Caco-2 (cell line): ENCODE measurements at regions not wholly inside any gene's neighbourhood (a gene's known extent, or its start where the extent isn't known, plus 50 kb on each side); places are given as distances from the start of the nearest gene placed in this dataset.

ENCODE experiments used
- BruUV-seq: library from RNA; stranded (reverse); fragments of 400-500 nt; replicated peaks from 2 replicates; lab custom pipeline; 2021; lab: Mats Ljungman, UMichigan
- CTCF ChIA-PET: fragments of 300-600 bp; sonication (Branson Sonifier 250); formaldehyde crosslinking; loops from one replicate; lab custom pipeline; 2022; ENCODE audit warnings: antibody characterized with exemption; lab: Charles Lee
- POLR2A ChIA-PET: fragments of 300-600 bp; sonication (Branson Sonifier 250); formaldehyde crosslinking; loops from one replicate; lab custom pipeline; 2022; ENCODE audit warnings: antibody characterized with exemption; lab: Charles Lee
- DNase-seq, 2 experiments: peaks; one replicate each; pipeline versions ENCODE4 v3.0.0 to v3.0.0-alpha.2; 2020 to 2022
- H3K27me3 ChIP-seq: replicated peaks from 2 replicates; pipeline ENCODE4 v1.6.0; 2011; ENCODE audit warnings: low read length; ENCODE audit not compliant: control insufficient read depth, insufficient read depth
- H3K36me3 ChIP-seq: 2 replicates; pipeline ENCODE4 v1.5.1; 2011; ENCODE audit warnings: low read length; ENCODE audit not compliant: control insufficient read depth, insufficient read depth
- H3K4me1 ChIP-seq: fragments of 250-450 bp; sonication (Bioruptor Pico); 2 replicates; pipeline ENCODE4 v1.5.1; 2020; ENCODE audit warnings: mild to moderate bottlenecking
- H3K4me3 ChIP-seq: 2 replicates; pipeline ENCODE4 v1.5.1; 2011; ENCODE audit warnings: low read depth, mild to moderate bottlenecking, control low read depth, low read length
- H3K9me3 ChIP-seq: fragments of 250-450 bp; sonication (Bioruptor Pico); 2 replicates; pipeline ENCODE4 v1.5.1; 2020; ENCODE audit warnings: mild to moderate bottlenecking, moderate library complexity
- H3K27ac Mint-ChIP-seq: one replicate; pipeline ENCODE4 v1.8.0; 2022; ENCODE audit warnings: mixed read lengths; ENCODE audit not compliant: unreplicated experiment
- H3K27me3 Mint-ChIP-seq: one replicate; pipeline ENCODE4 v1.8.0; 2022; ENCODE audit warnings: mixed read lengths; ENCODE audit not compliant: insufficient read depth, unreplicated experiment
- H3K36me3 Mint-ChIP-seq: one replicate; pipeline ENCODE4 v1.8.0; 2022; ENCODE audit warnings: mild to moderate bottlenecking, mixed read lengths; ENCODE audit not compliant: insufficient read depth, unreplicated experiment
- H3K4me1 Mint-ChIP-seq: one replicate; pipeline ENCODE4 v1.8.0; 2022; ENCODE audit warnings: low read depth, mixed read lengths; ENCODE audit not compliant: unreplicated experiment
- H3K4me3 Mint-ChIP-seq: one replicate; pipeline ENCODE4 v1.8.0; 2022; ENCODE audit warnings: mild to moderate bottlenecking, moderate library complexity, mixed read lengths; ENCODE audit not compliant: unreplicated experiment
- H3K9me3 Mint-ChIP-seq: one replicate; pipeline ENCODE4 v1.8.0; 2022; ENCODE audit warnings: mixed read lengths; ENCODE audit not compliant: unreplicated experiment
- intact Hi-C: fragments of 100-400 bp; cut with micrococcal nuclease; formaldehyde crosslinking; loops from one replicate; pipeline ENCODE4 v1.10.0; 2022; ENCODE audit not compliant: unreplicated experiment
- TF ChIP-seq, protein P1 (sequence below), 2 experiments: fragments of 200-600 bp in 1 of 2; IDR thresholded peaks; 1 replicate in 1 of 2; 2 replicates in 1 of 2; pipeline versions ENCODE4 v1.5.1 to v1.8.0; 2011 to 2022; ENCODE audit warnings: antibody characterized with exemption in 1 of 2, control low read depth in 1 of 2, inconsistent platforms in 1 of 2, low read depth in 1 of 2, low read length in 1 of 2, mild to moderate bottlenecking in 1 of 2, moderate library complexity in 1 of 2; ENCODE audit not compliant: insufficient read depth in 1 of 2, severe bottlenecking in 1 of 2, unreplicated experiment in 1 of 2

DNA sequence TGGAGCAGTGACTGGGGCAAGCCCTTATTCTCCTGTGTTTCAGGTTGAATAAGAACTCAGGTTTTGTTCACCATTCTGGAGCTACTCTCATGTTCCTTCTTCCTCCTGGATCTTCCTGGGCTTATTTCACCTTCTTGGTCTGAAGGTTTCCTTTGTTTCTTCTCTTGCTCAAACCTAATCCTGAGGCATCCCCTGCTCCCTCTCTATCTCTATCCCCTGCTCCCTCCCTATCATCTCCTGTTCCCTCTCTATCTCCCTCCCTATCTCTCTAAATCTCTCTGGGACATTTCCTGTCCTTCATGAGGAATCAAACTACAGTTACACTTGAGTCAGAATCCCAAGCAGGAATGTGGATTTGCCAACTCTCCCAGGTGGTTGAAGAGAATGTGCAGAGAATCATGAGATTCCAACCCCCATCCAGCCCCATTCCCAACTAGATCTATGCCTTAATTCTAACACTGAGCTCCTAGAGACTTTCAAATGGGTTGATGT lies 134.9 kb upstream of the ZIC3 start:
- Mint-ChIP-seq H3K4me1 (no peaks in the 10 kb centered on the region), H3K9me3 (no peaks in the 10 kb centered on the region), H3K4me3 (no peak overlapping the region), H3K27ac (no peak overlapping the region), H3K27me3 (peaks cover under 1% of the 10 kb centered on the region), H3K36me3 (no peaks in the 10 kb centered on the region)
- H3K9me3 ChIP-seq, result no peaks in the 10 kb centered on the region
- POLR2A ChIA-PET, result no interaction called here
- intact Hi-C loops, result no loop called here
- H3K4me3 ChIP-seq, result no peak overlapping the region
- H3K4me1 ChIP-seq, result no peaks in the 10 kb centered on the region
- BruUV-seq, result no TSS peak
- DNase-seq, result no peak
- CTCF ChIA-PET, result no interaction called here
- no peaks in the 10 kb centered on the region for H3K27me3 ChIP-seq
- TF ChIP-seq, protein P1, sequence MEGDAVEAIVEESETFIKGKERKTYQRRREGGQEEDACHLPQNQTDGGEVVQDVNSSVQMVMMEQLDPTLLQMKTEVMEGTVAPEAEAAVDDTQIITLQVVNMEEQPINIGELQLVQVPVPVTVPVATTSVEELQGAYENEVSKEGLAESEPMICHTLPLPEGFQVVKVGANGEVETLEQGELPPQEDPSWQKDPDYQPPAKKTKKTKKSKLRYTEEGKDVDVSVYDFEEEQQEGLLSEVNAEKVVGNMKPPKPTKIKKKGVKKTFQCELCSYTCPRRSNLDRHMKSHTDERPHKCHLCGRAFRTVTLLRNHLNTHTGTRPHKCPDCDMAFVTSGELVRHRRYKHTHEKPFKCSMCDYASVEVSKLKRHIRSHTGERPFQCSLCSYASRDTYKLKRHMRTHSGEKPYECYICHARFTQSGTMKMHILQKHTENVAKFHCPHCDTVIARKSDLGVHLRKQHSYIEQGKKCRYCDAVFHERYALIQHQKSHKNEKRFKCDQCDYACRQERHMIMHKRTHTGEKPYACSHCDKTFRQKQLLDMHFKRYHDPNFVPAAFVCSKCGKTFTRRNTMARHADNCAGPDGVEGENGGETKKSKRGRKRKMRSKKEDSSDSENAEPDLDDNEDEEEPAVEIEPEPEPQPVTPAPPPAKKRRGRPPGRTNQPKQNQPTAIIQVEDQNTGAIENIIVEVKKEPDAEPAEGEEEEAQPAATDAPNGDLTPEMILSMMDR (IDR thresholded peaks at IDR 0.05; ENCODE audit: insufficient read depth in 1 of 2, low read depth in 1 of 2, low read length in 1 of 2, severe bottlenecking in 1 of 2, unreplicated experiment in 1 of 2), result no peak
- H3K36me3 ChIP-seq, result no peaks in the 10 kb centered on the region

DNA sequence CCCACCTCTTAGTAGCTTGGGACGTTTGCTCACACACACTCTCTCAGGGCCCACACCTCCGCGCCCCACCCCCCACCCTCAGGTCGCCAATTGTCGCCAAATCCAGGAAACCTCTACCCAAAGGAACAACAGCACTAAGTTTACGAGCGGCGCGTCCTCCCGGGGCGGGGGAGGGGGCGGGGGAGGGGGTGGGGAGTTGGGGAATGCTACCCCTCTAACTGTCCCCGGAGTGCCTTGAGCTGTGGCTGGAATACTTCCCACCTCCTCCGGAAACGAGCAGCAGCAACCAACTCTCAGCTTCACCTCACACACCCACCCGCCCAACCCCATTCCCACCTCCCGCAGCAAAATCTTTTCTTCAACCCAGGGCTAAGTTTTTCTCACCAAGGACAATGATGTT lies 135.6 kb upstream of the ZIC3 start:
- Mint-ChIP-seq H3K4me1 (no peaks in the 10 kb centered on the region), H3K36me3 (no peaks in the 10 kb centered on the region), H3K9me3 (no peaks in the 10 kb centered on the region), H3K27ac (no peak overlapping the region), H3K27me3 (no peaks in the 10 kb centered on the region), H3K4me3 (no peak overlapping the region)
- H3K27me3 ChIP-seq, result no peaks in the 10 kb centered on the region
- intact Hi-C loops, result no loop called here
- TF ChIP-seq, protein P1 (IDR thresholded peaks at IDR 0.05; ENCODE audit: insufficient read depth in 1 of 2, low read depth in 1 of 2, low read length in 1 of 2, severe bottlenecking in 1 of 2, unreplicated experiment in 1 of 2), result no peak
- no TSS peak for BruUV-seq
- H3K9me3 ChIP-seq, result no peaks in the 10 kb centered on the region
- POLR2A ChIA-PET, result no interaction called here
- no peak overlapping the region for H3K4me3 ChIP-seq
- H3K36me3 ChIP-seq, result no peaks in the 10 kb centered on the region
- CTCF ChIA-PET, result no interaction called here
- H3K4me1 ChIP-seq, result no peaks in the 10 kb centered on the region
- no peak for DNase-seq

DNA sequence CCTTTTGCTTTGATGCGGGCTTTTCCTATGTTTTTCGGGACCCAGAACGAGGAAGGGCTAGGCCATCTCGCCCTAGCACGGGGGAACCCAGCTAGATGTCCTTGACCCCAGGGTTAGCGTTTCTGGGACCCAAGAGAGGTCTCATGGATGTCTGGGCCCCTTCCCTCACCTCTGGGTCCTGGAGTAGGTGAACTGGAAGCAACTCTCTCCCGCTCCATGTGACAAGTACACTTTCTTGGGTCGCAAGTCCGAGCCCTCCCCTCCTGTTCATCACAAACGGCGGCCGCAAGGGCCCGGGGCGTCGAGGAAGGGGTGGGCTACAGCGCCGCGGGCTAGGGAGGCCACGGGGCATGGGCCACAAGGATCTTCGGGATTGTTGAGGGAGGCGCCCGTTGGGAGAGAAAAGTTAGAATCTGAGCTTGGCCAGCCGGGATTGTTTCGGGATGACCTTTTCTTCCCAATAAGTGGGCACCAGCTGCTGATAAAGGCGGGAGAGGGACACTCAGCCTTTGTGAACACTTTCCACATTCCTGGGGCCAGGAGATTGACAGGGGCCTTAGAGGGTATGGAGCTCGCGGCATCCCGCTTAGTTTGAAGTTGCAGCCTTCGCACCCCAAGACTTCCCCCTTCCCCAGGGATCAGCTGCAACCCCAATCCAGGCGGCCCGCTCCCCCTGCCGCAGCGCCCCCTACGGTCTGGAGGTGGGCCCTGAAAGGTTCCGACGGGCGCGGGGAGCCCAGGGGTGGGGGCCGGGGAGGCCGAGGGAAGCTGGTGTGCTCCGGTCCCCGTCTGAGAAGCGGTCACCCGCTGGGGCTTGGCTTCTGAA lies 136.9 kb upstream of the ZIC3 start:
- Histone ChIP-seq H3K27me3 (no peaks in the 10 kb centered on the region), H3K4me1 (no peaks in the 10 kb centered on the region), H3K9me3 (no peaks in the 10 kb centered on the region), H3K36me3 (no peaks in the 10 kb centered on the region), H3K4me3 (no peak overlapping the region)
- Mint-ChIP-seq H3K4me1 (no peaks in the 10 kb centered on the region), H3K27ac (no peak overlapping the region), H3K36me3 (no peaks in the 10 kb centered on the region), H3K4me3 (no peak overlapping the region), H3K9me3 (no peaks in the 10 kb centered on the region), H3K27me3 (no peaks in the 10 kb centered on the region)
- TF ChIP-seq, protein P1 (IDR thresholded peaks at IDR 0.05; ENCODE audit: insufficient read depth in 1 of 2, low read depth in 1 of 2, low read length in 1 of 2, severe bottlenecking in 1 of 2, unreplicated experiment in 1 of 2), result no peak
- ChIA-PET POLR2A (no interaction called here), CTCF (no interaction called here)
- intact Hi-C loops, result no loop called here
- DNase-seq, result no peak
- no TSS peak for BruUV-seq
